ENCODE measurements at regions not wholly inside any gene's neighbourhood (a gene's known extent, or its start where the extent isn't known, plus 50 kb on each side); places are given as distances from the start of the nearest gene placed in this dataset.

DNA sequence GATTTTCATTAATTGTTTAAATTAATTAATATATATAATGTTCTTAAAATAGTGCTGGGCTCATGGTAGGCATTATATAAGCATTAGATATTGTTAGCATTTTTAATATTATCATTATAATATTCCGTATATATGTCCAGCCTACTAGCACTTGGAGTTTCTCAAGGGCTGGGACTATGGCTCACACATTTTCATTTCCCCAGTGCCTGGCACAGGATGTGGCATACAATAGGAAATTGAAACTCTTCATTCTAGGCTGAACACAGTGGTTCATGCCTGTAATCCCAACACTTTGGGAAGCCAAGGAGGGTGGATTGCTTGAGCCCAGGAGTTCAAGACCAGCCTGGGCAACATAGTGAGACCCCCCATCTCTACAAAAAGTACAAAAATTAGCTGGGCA is 170.4 kb downstream of the RSL24D1 start:
- TF ChIP-seq RAD21 (IDR thresholded peaks at IDR 0.05; ENCODE audit: low read depth): no peak
- no peak for TF ChIP-seq POLR2A (IDR thresholded peaks at IDR 0.05; ENCODE audit: borderline replicate concordance, extremely low read depth, insufficient read depth, insufficient read length)
- no peak for TF ChIP-seq SRF (IDR thresholded peaks at IDR 0.05; ENCODE audit: low read depth)
- Histone ChIP-seq H4K20me1 (ENCODE audit: insufficient read depth) (no peaks in the 10 kb centered on the region), H3K27ac (ENCODE audit: low read depth, low read length) (no peak overlapping the region), H2AFZ (ENCODE audit: low read depth, low read length, poor library complexity, severe bottlenecking) (no peak overlapping the region), H3K27me3 (ENCODE audit: insufficient read depth, low read length) (no peaks in the 10 kb centered on the region), H3K79me2 (ENCODE audit: insufficient read depth, low read length) (no peaks in the 10 kb centered on the region), H3K36me3 (ENCODE audit: control insufficient read depth in 1 of 2, insufficient read depth in 2 of 2, low read length in 2 of 2) (no peaks in the 10 kb centered on the region), H3K9me2 (ENCODE audit: insufficient read depth) (no peaks in the 10 kb centered on the region), H3K4me2 (ENCODE audit: low read length) (no peak overlapping the region), H3K4me1 (ENCODE audit: control insufficient read depth in 1 of 2, insufficient read depth in 2 of 2, low read length in 2 of 2) (no peaks in the 10 kb centered on the region), H3K4me3 (replicated peaks in 1 of 2; ENCODE audit: low read depth in 1 of 2, low read length in 2 of 2) (no peak overlapping the region), H3K9me3 (ENCODE audit: control insufficient read depth in 1 of 2, insufficient read depth in 1 of 2, low read depth in 1 of 2, low read length in 2 of 2) (no peaks in the 10 kb centered on the region), H3K9ac (ENCODE audit: low read length) (no peak overlapping the region)
- no TSS peak for BruUV-seq (replicated peaks)
- ATAC-seq (no peak), DNase-seq (ENCODE audit: low read depth, low spot score) (no peak)
- ChIA-PET CTCF (no interaction called here), POLR2A (no interaction called here), RAD21 (ENCODE audit: low non-redundant PET in 1 of 2, low total read pairs in 2 of 2, uncharacterized antibody in 2 of 2, unreplicated experiment in 2 of 2) (no interaction called here)
- intact Hi-C loops (cut with micrococcal nuclease): no loop called here

GRCh38 chr15:55017635-55018034 is 179.1 kb downstream of the RSL24D1 start:
- ChIA-PET POLR2A (no interaction called here), CTCF (no interaction called here), RAD21 (ENCODE audit: low non-redundant PET in 1 of 2, low total read pairs in 2 of 2, uncharacterized antibody in 2 of 2, unreplicated experiment in 2 of 2) (no interaction called here)
- Histone ChIP-seq H3K9me2 (ENCODE audit: insufficient read depth) (no peaks in the 10 kb centered on the region), H3K4me1 (ENCODE audit: control insufficient read depth in 1 of 2, insufficient read depth in 2 of 2, low read length in 2 of 2) (no peaks in the 10 kb centered on the region), H3K9ac (ENCODE audit: low read length) (no peak overlapping the region), H3K4me3 (replicated peaks in 1 of 2; ENCODE audit: low read depth in 1 of 2, low read length in 2 of 2) (no peak overlapping the region), H4K20me1 (ENCODE audit: insufficient read depth) (no peaks in the 10 kb centered on the region), H3K4me2 (ENCODE audit: low read length) (no peak overlapping the region), H3K36me3 (ENCODE audit: control insufficient read depth in 1 of 2, insufficient read depth in 2 of 2, low read length in 2 of 2) (no peaks in the 10 kb centered on the region), H3K9me3 (ENCODE audit: control insufficient read depth in 1 of 2, insufficient read depth in 1 of 2, low read depth in 1 of 2, low read length in 2 of 2) (no peaks in the 10 kb centered on the region), H3K27me3 (ENCODE audit: insufficient read depth, low read length) (no peaks in the 10 kb centered on the region), H3K79me2 (ENCODE audit: insufficient read depth, low read length) (no peaks in the 10 kb centered on the region), H3K27ac (ENCODE audit: low read depth, low read length) (no peak overlapping the region), H2AFZ (ENCODE audit: low read depth, low read length, poor library complexity, severe bottlenecking) (no peak overlapping the region)
- intact Hi-C loops (cut with micrococcal nuclease): no loop called here
- DNase-seq (ENCODE audit: low read depth, low spot score) (no peak), ATAC-seq (no peak)
- no TSS peak for BruUV-seq (replicated peaks)
- TF ChIP-seq SP1 (IDR thresholded peaks at IDR 0.05; ENCODE audit: low read depth): no peak
- no peak for TF ChIP-seq ELF1 (IDR thresholded peaks at IDR 0.05; ENCODE audit: borderline replicate concordance, low read depth)
- TF ChIP-seq MAX (IDR thresholded peaks at IDR 0.05): no peak
- TF ChIP-seq EZH2phosphoT487 (IDR thresholded peaks at IDR 0.05; ENCODE audit: borderline replicate concordance): no peak
- no peak for TF ChIP-seq POLR2A (IDR thresholded peaks at IDR 0.05; ENCODE audit: borderline replicate concordance, extremely low read depth, insufficient read depth, insufficient read length)
- TF ChIP-seq SIN3A (IDR thresholded peaks at IDR 0.05; ENCODE audit: low read depth): no peak
- TF ChIP-seq POLR2AphosphoS5 (IDR thresholded peaks at IDR 0.05; ENCODE audit: low read depth, low read length): no peak
- no peak for TF ChIP-seq YY1 (IDR thresholded peaks at IDR 0.05; ENCODE audit: extremely low read depth, insufficient replicate concordance, low read depth, low read length)
- no peak for TF ChIP-seq CEBPB (IDR thresholded peaks at IDR 0.05; ENCODE audit: low read depth)

Measured in HCT116 (cell line).